H1 (cell line): ENCODE measurements at regions not wholly inside any gene's neighbourhood (a gene's known extent, or its start where the extent isn't known, plus 50 kb on each side); places are given as distances from the start of the nearest gene placed in this dataset.

ENCODE experiments used
- CTCF ChIA-PET: fragments of 300-600 bp; sonication (Branson Sonifier 250); formaldehyde crosslinking; loops from one replicate; lab custom pipeline; 2021; ENCODE audit not compliant: partially characterized antibody; lab: Charles Lee
- POLR2A ChIA-PET: fragments of 300-600 bp; sonication (Branson Sonifier 250); formaldehyde crosslinking; loops from one replicate; lab custom pipeline; 2021; ENCODE audit warnings: inconsistent platforms; ENCODE audit not compliant: partially characterized antibody; lab: Charles Lee
- DNase-seq, 2 experiments: peaks; one replicate each; pipeline versions ENCODE4 v3.0.0 to v3.0.0-alpha.2; 2010 to 2022; ENCODE audit warnings: low spot score in 2 of 2, low read depth in 1 of 2, mixed read lengths in 1 of 2
- FAIRE-seq: peaks from 2 replicates; lab custom pipeline; 2011; peaks lifted over from hg19 to GRCh38; lab: Jason Lieb, UNC
- H2AFZ ChIP-seq: 2 replicates; pipeline ENCODE4 v1.8.1; 2012; ENCODE audit warnings: low read length, inconsistent platforms
- H2AK5ac ChIP-seq: 2 replicates; pipeline ENCODE4 v1.6.1; 2013; ENCODE audit warnings: low read depth, low read length
- H2BK120ac ChIP-seq: replicated peaks from 2 replicates; pipeline ENCODE3; 2013; ENCODE audit warnings: low read depth, low read length, inconsistent platforms
- H2BK12ac ChIP-seq: 2 replicates; pipeline ENCODE4 v1.6.1; 2013; ENCODE audit warnings: low read depth, low read length
- H2BK15ac ChIP-seq: 2 replicates; pipeline ENCODE4 v1.6.1; 2013; ENCODE audit warnings: low read length
- H2BK20ac ChIP-seq: 2 replicates; pipeline ENCODE4 v1.6.1; 2013; ENCODE audit warnings: low read length
- H2BK5ac ChIP-seq: 2 replicates; pipeline ENCODE4 v1.6.1; 2013; ENCODE audit warnings: low read depth, low read length
- H3K14ac ChIP-seq: 2 replicates; pipeline ENCODE4 v1.6.1; 2013; ENCODE audit warnings: inconsistent platforms; ENCODE audit not compliant: insufficient read length
- H3K18ac ChIP-seq: 2 replicates; pipeline ENCODE4 v1.6.1; 2013; ENCODE audit warnings: low read length; ENCODE audit errors: extremely low read depth
- H3K23ac ChIP-seq: 2 replicates; pipeline ENCODE4 v1.6.1; 2013; ENCODE audit warnings: inconsistent platforms; ENCODE audit not compliant: insufficient read length
- H3K23me2 ChIP-seq: 2 replicates; pipeline ENCODE4 v1.6.1; 2013; ENCODE audit warnings: low read depth, low read length
- H3K27ac ChIP-seq: 2 replicates; pipeline ENCODE4 v1.6.1; 2011; ENCODE audit warnings: low read depth, low read length, inconsistent platforms
- H3K27me3 ChIP-seq, 4 experiments: replicated peaks in 1 of 4; 1 replicate in 1 of 4; 2 replicates in 3 of 4; pipeline versions ENCODE4 v1.6.1 to v1.8.1; 2011 to 2013; ENCODE audit warnings: low read length in 3 of 4, mild to moderate bottlenecking in 3 of 4, inconsistent platforms in 2 of 4, mixed read lengths in 2 of 4, moderate library complexity in 1 of 4; ENCODE audit not compliant: control insufficient read depth in 3 of 4, insufficient read depth in 3 of 4; ENCODE audit errors: extremely low read depth in 1 of 4
- H3K36me3 ChIP-seq, 4 experiments: 2 replicates each; pipeline versions ENCODE4 v1.6.1 to v1.8.1; 2011 to 2013; ENCODE audit warnings: mild to moderate bottlenecking in 4 of 4, low read length in 3 of 4, moderate library complexity in 2 of 4, control low read depth in 1 of 4, inconsistent platforms in 1 of 4; ENCODE audit not compliant: insufficient read depth in 4 of 4, control insufficient read depth in 2 of 4
- H3K4ac ChIP-seq: replicated peaks from 2 replicates; pipeline ENCODE3; 2013; ENCODE audit warnings: low read length, low read depth, mixed read lengths, inconsistent platforms; ENCODE audit not compliant: insufficient read length
- H3K4me1 ChIP-seq, 4 experiments: replicated peaks in 1 of 4; 1 replicate in 1 of 4; 2 replicates in 3 of 4; pipeline versions ENCODE4 v1.6.1 to v1.8.1; 2011 to 2013; ENCODE audit warnings: low read length in 3 of 4, inconsistent platforms in 2 of 4, mixed read lengths in 1 of 4; ENCODE audit not compliant: insufficient read depth in 4 of 4, control insufficient read depth in 3 of 4
- H3K4me2 ChIP-seq, 2 experiments: 2 replicates each; pipeline versions ENCODE4 v1.6.1 to v1.8.1; 2011 to 2013; ENCODE audit warnings: low read depth in 2 of 2, low read length in 2 of 2, control low read depth in 1 of 2, inconsistent platforms in 1 of 2, mild to moderate bottlenecking in 1 of 2; ENCODE audit not compliant: insufficient read depth in 1 of 2
- H3K4me3 ChIP-seq, 4 experiments: fragments of 200-600, 300-600 bp in 1 of 4; sonication (generic), shearing (Covaris generic), sonication (Bioruptor Twin) in 1 of 4; 2 replicates each; pipeline versions ENCODE4 v1.5.1 to v1.8.1; 2011 to 2016; ENCODE audit warnings: low read length in 4 of 4, low read depth in 3 of 4, control low read depth in 2 of 4, inconsistent platforms in 2 of 4, mild to moderate bottlenecking in 2 of 4, mixed read lengths in 1 of 4, moderate library complexity in 1 of 4; ENCODE audit not compliant: insufficient read depth in 2 of 4; ENCODE audit errors: extremely low read depth in 1 of 4
- H3K56ac ChIP-seq: replicated peaks from 2 replicates; pipeline ENCODE3; 2013; ENCODE audit warnings: low read depth, mild to moderate bottlenecking, mixed read lengths, low read length, inconsistent platforms; ENCODE audit not compliant: insufficient read length
- H3K79me1 ChIP-seq: 2 replicates; pipeline ENCODE4 v1.6.1; 2013; ENCODE audit warnings: low read depth, low read length, control low read depth
- H3K79me2 ChIP-seq, 2 experiments: 2 replicates each; pipeline versions ENCODE4 v1.6.1 to v1.8.1; 2012 to 2013; ENCODE audit warnings: low read length in 2 of 2, mild to moderate bottlenecking in 2 of 2, inconsistent platforms in 1 of 2; ENCODE audit not compliant: insufficient read depth in 2 of 2, control insufficient read depth in 1 of 2
- H3K9ac ChIP-seq, 4 experiments: replicated peaks in 1 of 4; 1 replicate in 1 of 4; 2 replicates in 3 of 4; pipeline versions ENCODE4 v1.6.1 to v1.8.1; 2011 to 2013; ENCODE audit warnings: low read depth in 3 of 4, low read length in 3 of 4, control low read depth in 2 of 4, mild to moderate bottlenecking in 2 of 4, moderate library complexity in 2 of 4, inconsistent platforms in 1 of 4; ENCODE audit errors: extremely low read depth in 1 of 4
- H3K9me3 ChIP-seq, 2 experiments: 2 replicates each; pipeline versions ENCODE4 v1.6.1 to v1.8.1; 2012 to 2013; ENCODE audit warnings: mild to moderate bottlenecking in 2 of 2, moderate library complexity in 2 of 2, control low read depth in 1 of 2, inconsistent platforms in 1 of 2, low read depth in 1 of 2, low read length in 1 of 2, mixed read lengths in 1 of 2; ENCODE audit not compliant: insufficient read depth in 2 of 2
- H4K20me1 ChIP-seq, 2 experiments: replicated peaks in 1 of 2; 2 replicates each; pipeline versions ENCODE3 to v1.8.1; 2011 to 2013; ENCODE audit warnings: inconsistent platforms in 2 of 2, low read length in 2 of 2, mild to moderate bottlenecking in 1 of 2; ENCODE audit not compliant: insufficient read depth in 2 of 2, control insufficient read depth in 1 of 2
- H4K5ac ChIP-seq: 2 replicates; pipeline ENCODE4 v1.6.1; 2013; ENCODE audit warnings: low read length, low read depth, mixed read lengths, inconsistent platforms; ENCODE audit not compliant: insufficient read length
- H4K8ac ChIP-seq: 2 replicates; pipeline ENCODE4 v1.8.0; 2013; ENCODE audit warnings: mild to moderate bottlenecking, moderate library complexity, low read length, inconsistent platforms; ENCODE audit not compliant: insufficient read depth; ENCODE audit errors: extremely low read depth
- H4K91ac ChIP-seq: replicated peaks from 2 replicates; pipeline ENCODE3; 2013; ENCODE audit warnings: low read length, mixed read lengths, inconsistent platforms; ENCODE audit not compliant: insufficient read length
- FOSL1 ChIP-seq: IDR thresholded peaks from 2 replicates; pipeline ENCODE4 v1.6.1; 2011; ENCODE audit warnings: mild to moderate bottlenecking, low read depth, low read length, moderate library complexity; ENCODE audit not compliant: insufficient read depth
- KDM4A ChIP-seq: IDR thresholded peaks from one replicate; pipeline ENCODE4 v1.7.1; 2012; ENCODE audit warnings: low read depth, mild to moderate bottlenecking, moderate library complexity, low read length, inconsistent platforms; ENCODE audit not compliant: severe bottlenecking
- NRF1 ChIP-seq: IDR thresholded peaks from 2 replicates; pipeline ENCODE4 v1.6.1; 2011; ENCODE audit warnings: mild to moderate bottlenecking, low read depth, low read length, improper control_type of control experiment
- RNF2 ChIP-seq: fragments of 200-900, 300-1000 bp; sonication (generic); IDR thresholded peaks from 2 replicates; pipeline ENCODE4 v1.7.1; 2016; ENCODE audit warnings: borderline replicate concordance, low read depth, mild to moderate bottlenecking, antibody characterized with exemption, low read length; ENCODE audit not compliant: poor library complexity, severe bottlenecking; ENCODE audit errors: missing control alignments
- SP1 ChIP-seq: IDR thresholded peaks from 2 replicates; pipeline ENCODE4 v1.6.1; 2011; ENCODE audit warnings: low read depth, low read length
- SUZ12 ChIP-seq: fragments of 200-600 bp; sonication (generic); IDR thresholded peaks from 2 replicates; pipeline ENCODE4 v1.6.1; 2012; ENCODE audit warnings: mild to moderate bottlenecking, inconsistent platforms, low read length, moderate library complexity, mixed read lengths
- TBP ChIP-seq: IDR thresholded peaks from 2 replicates; pipeline ENCODE4 v1.6.1; 2011; ENCODE audit warnings: low read depth, low read length, improper control_type of control experiment
- TCF12 ChIP-seq: IDR thresholded peaks from 2 replicates; pipeline ENCODE4 v1.6.1; 2011; ENCODE audit warnings: low read depth, mild to moderate bottlenecking, low read length
- ZNF274 ChIP-seq: IDR thresholded peaks from 2 replicates; pipeline ENCODE4 v1.7.0; 2012; ENCODE audit warnings: low read length, borderline replicate concordance; ENCODE audit errors: extremely low read depth
- WGBS, 2 experiments: shearing (Covaris generic) in 1 of 2; methylation state at CpG; one replicate each; pipeline versions ENCODE4 v1.1.6 to v1.1.7; 2013 to 2015; ENCODE audit warnings: low lambda C conversion rate in 2 of 2, mixed read lengths in 2 of 2, inconsistent platforms in 1 of 2, low coverage in 1 of 2, missing lambda C conversion rate in 1 of 2; ENCODE audit not compliant: insufficient replicate concordance in 2 of 2, insufficient coverage in 1 of 2, insufficient read length in 1 of 2; ENCODE audit errors: extremely low coverage in 1 of 2, missing lambda C conversion rate in 1 of 2; 5-methylcytosine and 5-hydroxymethylcytosine counted together
- TF ChIP-seq, protein P1 (sequence below), 3 experiments: IDR thresholded peaks; 1 replicate in 2 of 3; 2 replicates in 1 of 3; pipeline versions ENCODE4 v1.5.1 to v1.6.1; 2011; ENCODE audit warnings: low read length in 3 of 3, mild to moderate bottlenecking in 3 of 3, inconsistent platforms in 2 of 3, low read depth in 1 of 3, moderate library complexity in 1 of 3; ENCODE audit not compliant: insufficient read depth in 1 of 3; ENCODE audit errors: control extremely low read depth in 1 of 3

DNA sequence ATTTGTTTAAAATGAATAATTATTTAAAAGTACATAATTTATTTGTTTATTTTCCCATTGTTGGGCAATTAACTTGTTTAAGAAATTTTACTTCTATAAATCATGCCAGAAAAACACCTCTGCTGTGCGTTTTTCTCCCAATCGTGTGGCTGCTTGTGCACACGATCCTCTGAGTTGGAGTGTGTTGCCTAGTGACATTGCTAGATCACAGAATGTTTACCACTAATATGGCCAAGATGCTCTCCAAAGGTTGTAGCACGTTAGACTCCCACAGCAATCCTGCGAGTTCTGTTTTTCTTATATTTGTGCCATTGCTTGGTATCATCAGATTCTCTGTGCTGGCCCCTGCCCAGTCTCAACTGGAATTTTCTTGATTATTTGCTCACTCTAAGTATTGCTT is 207.1 kb upstream of the ADCY1 start:
- Histone ChIP-seq H3K27me3 (no peaks in the 10 kb centered on the region), H4K8ac (no peak overlapping the region), H2BK12ac (no peak overlapping the region), H3K4me2 (no peak overlapping the region), H3K56ac (no peak overlapping the region), H3K27ac (no peak overlapping the region), H3K4ac (no peak overlapping the region), H2AK5ac (no peak overlapping the region), H3K79me2 (no peaks in the 10 kb centered on the region), H3K18ac (no peak overlapping the region), H3K23ac (no peak overlapping the region), H3K4me3 (no peak overlapping the region), H3K9ac (no peak overlapping the region), H4K20me1 (no peaks in the 10 kb centered on the region), H2BK20ac (no peak overlapping the region), H2AFZ (no peak overlapping the region), H3K36me3 (no peaks in the 10 kb centered on the region), H2BK120ac (no peak overlapping the region), H4K5ac (no peak overlapping the region), H2BK15ac (no peak overlapping the region), H3K9me3 (no peaks in the 10 kb centered on the region), H3K4me1 (no peaks in the 10 kb centered on the region), H3K14ac (no peak overlapping the region), H3K23me2 (no peaks in the 10 kb centered on the region; the same call in 1 of the 2 replicates), H3K79me1 (no peaks in the 10 kb centered on the region), H4K91ac (no peak overlapping the region), H2BK5ac (no peak overlapping the region)
- WGBS, 2 experiments = 71% methylated on average over 5 of the region's 5 CpGs; no CpG with 5 or more reads in 1 of the 2 experiments
- ChIA-PET POLR2A (no interaction called here), CTCF (no interaction called here)
- DNase-seq (no peak), FAIRE-seq (no peak)
- TF ChIP-seq RNF2 (no peak), SUZ12 (no peak), FOSL1 (no peak), TCF12 (no peak), SP1 (no peak), ZNF274 (no peak), TBP (no peak), KDM4A (no peak), NRF1 (no peak)
- TF ChIP-seq, protein P1, sequence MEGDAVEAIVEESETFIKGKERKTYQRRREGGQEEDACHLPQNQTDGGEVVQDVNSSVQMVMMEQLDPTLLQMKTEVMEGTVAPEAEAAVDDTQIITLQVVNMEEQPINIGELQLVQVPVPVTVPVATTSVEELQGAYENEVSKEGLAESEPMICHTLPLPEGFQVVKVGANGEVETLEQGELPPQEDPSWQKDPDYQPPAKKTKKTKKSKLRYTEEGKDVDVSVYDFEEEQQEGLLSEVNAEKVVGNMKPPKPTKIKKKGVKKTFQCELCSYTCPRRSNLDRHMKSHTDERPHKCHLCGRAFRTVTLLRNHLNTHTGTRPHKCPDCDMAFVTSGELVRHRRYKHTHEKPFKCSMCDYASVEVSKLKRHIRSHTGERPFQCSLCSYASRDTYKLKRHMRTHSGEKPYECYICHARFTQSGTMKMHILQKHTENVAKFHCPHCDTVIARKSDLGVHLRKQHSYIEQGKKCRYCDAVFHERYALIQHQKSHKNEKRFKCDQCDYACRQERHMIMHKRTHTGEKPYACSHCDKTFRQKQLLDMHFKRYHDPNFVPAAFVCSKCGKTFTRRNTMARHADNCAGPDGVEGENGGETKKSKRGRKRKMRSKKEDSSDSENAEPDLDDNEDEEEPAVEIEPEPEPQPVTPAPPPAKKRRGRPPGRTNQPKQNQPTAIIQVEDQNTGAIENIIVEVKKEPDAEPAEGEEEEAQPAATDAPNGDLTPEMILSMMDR (IDR thresholded peaks at IDR 0.05; ENCODE audit: control extremely low read depth in 1 of 3, insufficient read depth in 1 of 3, low read depth in 1 of 3, low read length in 3 of 3) = no peak
